Thyroid gland (tissue), 4 donors: ENCODE measurements at regions not wholly inside any gene's neighbourhood (a gene's known extent, or its start where the extent isn't known, plus 50 kb on each side); places are given as distances from the start of the nearest gene placed in this dataset.

ENCODE experiments used
- CTCF ChIP-seq, 6 experiments: fragments of 200-600 bp in 3 of 6; fragments of 450-650 bp in 3 of 6; sonication (generic) in 3 of 6; IDR thresholded peaks; one replicate each; pipeline ENCODE4 v1.5.1; 2016 to 2019; ENCODE audit warnings: antibody characterized with exemption in 6 of 6, mild to moderate bottlenecking in 2 of 6, inconsistent platforms in 1 of 6, moderate library complexity in 1 of 6
- POLR2A ChIP-seq, 2 donors: fragments of 450-650 bp; IDR thresholded peaks; one replicate each; pipeline ENCODE4 v1.6.1; 2017; ENCODE audit warnings: antibody characterized with exemption in 2 of 2, mild to moderate bottlenecking in 2 of 2, moderate library complexity in 1 of 2

- no peak for TF ChIP-seq CTCF (IDR thresholded peaks at IDR 0.05)
- TF ChIP-seq POLR2A (IDR thresholded peaks at IDR 0.05): no peak
Measured at GRCh38 chr20:23167431-23167830, 81.3 kb upstream of the CD93 start.
